ENCODE measurements at regions not wholly inside any gene's neighbourhood (a gene's known extent, or its start where the extent isn't known, plus 50 kb on each side); places are given as distances from the start of the nearest gene placed in this dataset.

DNA sequence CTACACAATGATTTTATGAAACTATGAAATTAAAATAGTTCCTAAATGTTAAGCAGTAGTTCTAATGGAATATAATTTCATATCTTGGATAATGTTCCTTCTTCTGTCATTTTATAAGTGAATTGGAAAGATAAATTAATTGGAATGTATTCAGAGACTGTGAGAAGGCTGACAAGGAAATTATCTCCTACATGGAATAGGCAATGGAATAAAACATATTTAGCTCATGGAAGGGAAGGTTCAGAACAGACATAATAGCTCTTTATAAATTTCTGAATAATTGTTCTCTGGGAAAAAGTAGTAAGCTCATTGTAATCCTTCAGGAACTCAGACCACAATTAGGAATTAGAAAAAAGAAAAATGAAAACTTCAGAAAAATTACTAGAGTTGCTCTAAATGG lies 1172.3 kb upstream of the SORCS1 start:
- Histone ChIP-seq H3K4me1 (no peaks in the 10 kb centered on the region), H3K4me2 (no peak overlapping the region), H3K4me3 (no peak overlapping the region), H3K27ac (no peak overlapping the region), H3K9me3 (0 out of 3 replicates have a peak, but pooled peaks cover 3% of the 10 kb centered on the region)
- DNase-seq (ENCODE audit: low read depth in 1 of 2, low spot score in 1 of 2) (no peak), FAIRE-seq (no peak), ATAC-seq (no peak)
- TF ChIP-seq FOXS1 (CRISPR knock-in tag; IDR thresholded peaks at IDR 0.05) = no peak
- TF ChIP-seq, protein P1, sequence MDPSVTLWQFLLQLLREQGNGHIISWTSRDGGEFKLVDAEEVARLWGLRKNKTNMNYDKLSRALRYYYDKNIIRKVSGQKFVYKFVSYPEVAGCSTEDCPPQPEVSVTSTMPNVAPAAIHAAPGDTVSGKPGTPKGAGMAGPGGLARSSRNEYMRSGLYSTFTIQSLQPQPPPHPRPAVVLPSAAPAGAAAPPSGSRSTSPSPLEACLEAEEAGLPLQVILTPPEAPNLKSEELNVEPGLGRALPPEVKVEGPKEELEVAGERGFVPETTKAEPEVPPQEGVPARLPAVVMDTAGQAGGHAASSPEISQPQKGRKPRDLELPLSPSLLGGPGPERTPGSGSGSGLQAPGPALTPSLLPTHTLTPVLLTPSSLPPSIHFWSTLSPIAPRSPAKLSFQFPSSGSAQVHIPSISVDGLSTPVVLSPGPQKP (IDR thresholded peaks at IDR 0.05; ENCODE audit: low read depth, low read length) = no peak
- TF ChIP-seq BCL3 (IDR thresholded peaks at IDR 0.05) = no peak
- no peak for TF ChIP-seq HOXB13 (CRISPR knock-in tag; IDR thresholded peaks at IDR 0.05; ENCODE audit: low read depth)
- TF ChIP-seq CTCF (IDR thresholded peaks at IDR 0.05) = no peak
- TF ChIP-seq RCOR1 (IDR thresholded peaks at IDR 0.05; ENCODE audit: low read depth, low read length) = no peak
- no peak for TF ChIP-seq JUN (IDR thresholded peaks at IDR 0.05)
- ChIA-PET POLR2A (no interaction called here), CTCF (no interaction called here)

DNA sequence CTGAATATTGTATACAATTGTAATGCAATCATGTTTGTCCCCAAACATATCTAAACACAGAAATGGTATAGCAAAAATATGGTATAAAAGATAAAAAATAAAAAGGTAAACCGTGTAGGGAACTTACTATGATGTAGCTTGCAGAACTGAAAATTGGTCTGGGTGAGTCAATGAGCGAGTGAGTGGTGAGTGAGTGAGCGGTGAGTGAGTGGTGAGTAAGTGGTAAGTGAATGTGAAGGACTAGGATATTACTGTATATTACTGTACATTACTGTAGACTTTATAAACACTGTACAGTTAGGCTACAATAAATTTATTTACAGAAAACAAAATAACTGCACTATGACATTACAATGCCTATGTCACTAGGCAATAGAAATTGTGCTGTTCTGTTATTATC lies 1163.2 kb upstream of the SORCS1 start:
- Histone ChIP-seq H3K27ac (no peak overlapping the region), H3K4me3 (no peak overlapping the region), H3K9me3 (no peaks in the 10 kb centered on the region), H3K4me2 (no peak overlapping the region), H3K4me1 (no peaks in the 10 kb centered on the region)
- TF ChIP-seq SREBF2 (IDR thresholded peaks at IDR 0.05) = no peak
- no peak for TF ChIP-seq SMC3 (IDR thresholded peaks at IDR 0.05)
- no peak for TF ChIP-seq RARB (CRISPR knock-in tag; IDR thresholded peaks at IDR 0.05)
- TF ChIP-seq FOSL2 (IDR thresholded peaks at IDR 0.05) = no peak
- no peak for TF ChIP-seq FOSL2 (CRISPR knock-in tag; IDR thresholded peaks at IDR 0.05)
- no peak for TF ChIP-seq HES2 (IDR thresholded peaks at IDR 0.05)
- no peak for TF ChIP-seq KDM1A (IDR thresholded peaks at IDR 0.05; ENCODE audit: low read depth)
- TF ChIP-seq BHLHE40 (IDR thresholded peaks at IDR 0.05; ENCODE audit: low read depth, low read length) = no peak
- TF ChIP-seq, protein P2, sequence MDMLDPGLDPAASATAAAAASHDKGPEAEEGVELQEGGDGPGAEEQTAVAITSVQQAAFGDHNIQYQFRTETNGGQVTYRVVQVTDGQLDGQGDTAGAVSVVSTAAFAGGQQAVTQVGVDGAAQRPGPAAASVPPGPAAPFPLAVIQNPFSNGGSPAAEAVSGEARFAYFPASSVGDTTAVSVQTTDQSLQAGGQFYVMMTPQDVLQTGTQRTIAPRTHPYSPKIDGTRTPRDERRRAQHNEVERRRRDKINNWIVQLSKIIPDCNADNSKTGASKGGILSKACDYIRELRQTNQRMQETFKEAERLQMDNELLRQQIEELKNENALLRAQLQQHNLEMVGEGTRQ (IDR thresholded peaks at IDR 0.05) = no peak
- no peak for DNase-seq (ENCODE audit: low read depth in 1 of 2, low spot score in 1 of 2)
- ATAC-seq = no peak
- FAIRE-seq = no peak
- POLR2A ChIA-PET = no interaction called here
- 3% methylated on average over 3 of the region's 3 CpGs for WGBS (ENCODE audit: missing lambda C conversion rate)
- CTCF ChIA-PET = no interaction called here

DNA sequence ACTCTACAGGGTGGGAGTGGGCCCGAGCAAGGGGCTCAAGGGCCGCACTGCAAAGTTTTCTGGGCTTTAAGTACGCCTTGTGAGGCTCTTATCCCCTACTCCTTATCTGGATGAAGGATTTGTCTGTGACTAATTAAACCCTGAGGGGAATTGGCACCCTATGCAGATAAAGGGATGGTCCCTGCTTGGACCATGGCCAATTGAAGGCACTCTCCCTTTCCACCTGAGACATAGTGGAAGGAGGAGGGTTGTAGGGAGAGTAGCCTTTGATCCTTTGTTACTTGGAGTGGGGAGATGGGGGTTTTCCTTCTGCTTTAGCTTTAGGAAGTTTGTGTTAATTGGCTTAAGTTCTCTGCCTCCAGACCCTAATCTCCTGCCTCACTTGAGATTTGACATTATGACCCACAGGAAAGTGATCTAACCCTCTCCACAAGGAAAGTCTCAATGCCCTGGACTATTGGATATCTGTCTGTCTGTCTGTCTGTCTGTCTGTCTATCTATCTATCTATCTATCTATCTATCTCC lies 1158.8 kb upstream of the SORCS1 start:
- no peak for ATAC-seq
- no peak for FAIRE-seq
- Histone ChIP-seq H3K4me1 (no peaks in the 10 kb centered on the region), H3K4me2 (no peak overlapping the region), H3K9me3 (no peaks in the 10 kb centered on the region), H3K4me3 (no peak overlapping the region), H3K27ac (no peak overlapping the region)
- TF ChIP-seq REST (IDR thresholded peaks at IDR 0.05) (no peak), TFCP2L1 (CRISPR knock-in tag; IDR thresholded peaks at IDR 0.05) (no peak), MAZ (IDR thresholded peaks at IDR 0.05; ENCODE audit: borderline replicate concordance, low read depth, low read length) (no peak), CBX2 (IDR thresholded peaks at IDR 0.05; ENCODE audit: borderline replicate concordance, low read depth) (no peak), KDM1A (IDR thresholded peaks at IDR 0.05; ENCODE audit: low read depth) (no peak), CTCF (IDR thresholded peaks at IDR 0.05) (no peak)
- TF ChIP-seq, protein P3, sequence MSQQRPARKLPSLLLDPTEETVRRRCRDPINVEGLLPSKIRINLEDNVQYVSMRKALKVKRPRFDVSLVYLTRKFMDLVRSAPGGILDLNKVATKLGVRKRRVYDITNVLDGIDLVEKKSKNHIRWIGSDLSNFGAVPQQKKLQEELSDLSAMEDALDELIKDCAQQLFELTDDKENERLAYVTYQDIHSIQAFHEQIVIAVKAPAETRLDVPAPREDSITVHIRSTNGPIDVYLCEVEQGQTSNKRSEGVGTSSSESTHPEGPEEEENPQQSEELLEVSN (IDR thresholded peaks at IDR 0.05; ENCODE audit: borderline replicate concordance, low read depth) = no peak
- DNase-seq (ENCODE audit: low read depth in 1 of 2, low spot score in 1 of 2) = no peak
- ChIA-PET CTCF (no interaction called here), POLR2A (no interaction called here)
- WGBS (ENCODE audit: missing lambda C conversion rate) = 0% methylated on average over 3 of the region's 3 CpGs
